ENCODE measurements at regions not wholly inside any gene's neighbourhood (a gene's known extent, or its start where the extent isn't known, plus 50 kb on each side); places are given as distances from the start of the nearest gene placed in this dataset.

- TF ChIP-seq SMC3 (IDR thresholded peaks at IDR 0.05; ENCODE audit: low read depth, low read length) (no peak), JUND (IDR thresholded peaks at IDR 0.05) (no peak), TAF1 (IDR thresholded peaks at IDR 0.05; ENCODE audit: borderline replicate concordance, low read depth, low read length) (no peak)
- TF ChIP-seq, protein P1, sequence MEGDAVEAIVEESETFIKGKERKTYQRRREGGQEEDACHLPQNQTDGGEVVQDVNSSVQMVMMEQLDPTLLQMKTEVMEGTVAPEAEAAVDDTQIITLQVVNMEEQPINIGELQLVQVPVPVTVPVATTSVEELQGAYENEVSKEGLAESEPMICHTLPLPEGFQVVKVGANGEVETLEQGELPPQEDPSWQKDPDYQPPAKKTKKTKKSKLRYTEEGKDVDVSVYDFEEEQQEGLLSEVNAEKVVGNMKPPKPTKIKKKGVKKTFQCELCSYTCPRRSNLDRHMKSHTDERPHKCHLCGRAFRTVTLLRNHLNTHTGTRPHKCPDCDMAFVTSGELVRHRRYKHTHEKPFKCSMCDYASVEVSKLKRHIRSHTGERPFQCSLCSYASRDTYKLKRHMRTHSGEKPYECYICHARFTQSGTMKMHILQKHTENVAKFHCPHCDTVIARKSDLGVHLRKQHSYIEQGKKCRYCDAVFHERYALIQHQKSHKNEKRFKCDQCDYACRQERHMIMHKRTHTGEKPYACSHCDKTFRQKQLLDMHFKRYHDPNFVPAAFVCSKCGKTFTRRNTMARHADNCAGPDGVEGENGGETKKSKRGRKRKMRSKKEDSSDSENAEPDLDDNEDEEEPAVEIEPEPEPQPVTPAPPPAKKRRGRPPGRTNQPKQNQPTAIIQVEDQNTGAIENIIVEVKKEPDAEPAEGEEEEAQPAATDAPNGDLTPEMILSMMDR (IDR thresholded peaks at IDR 0.05): no peak
Observed at GRCh38 chr14:104282332-104283196, 144.2 kb downstream of the KIF26A start.

All from SK-N-SH (cell line).